PFSK-1 (cell line): ENCODE measurements at regions not wholly inside any gene's neighbourhood (a gene's known extent, or its start where the extent isn't known, plus 50 kb on each side); places are given as distances from the start of the nearest gene placed in this dataset.

ENCODE experiments used
- POLR2AphosphoS5 ChIP-seq: IDR thresholded peaks from 2 replicates; pipeline ENCODE4 v1.6.1; 2012; ENCODE audit warnings: low read depth, mild to moderate bottlenecking, control low read depth, low read length, moderate library complexity
- SIN3A ChIP-seq: IDR thresholded peaks from 2 replicates; pipeline ENCODE4 v1.6.1; 2012; ENCODE audit warnings: mild to moderate bottlenecking, low read length, moderate library complexity, borderline replicate concordance; ENCODE audit not compliant: insufficient read depth

- TF ChIP-seq POLR2AphosphoS5 (no peak), SIN3A (no peak)
Measured at GRCh38 chr12:87679251-87679650, 349.9 kb downstream of the C12orf50 start.
